HepG2 (cell line): ENCODE measurements at regions not wholly inside any gene's neighbourhood (a gene's known extent, or its start where the extent isn't known, plus 50 kb on each side); places are given as distances from the start of the nearest gene placed in this dataset.

Experiments
- ELF3 ChIP-seq: IDR thresholded peaks from 2 replicates; pipeline ENCODE4 v1.6.1; 2016; ENCODE audit warnings: missing genetic modification reagents, missing compliant biosample characterization
- KDM5A ChIP-seq: fragments of 200-600 bp; sonication (generic); IDR thresholded peaks from 2 replicates; pipeline ENCODE4 v1.7.0; 2018; ENCODE audit warnings: antibody characterized with exemption, mild to moderate bottlenecking, low read length, borderline replicate concordance
- MEIS1 ChIP-seq: sonication (generic); formaldehyde crosslinking; IDR thresholded peaks from 2 replicates; pipeline ENCODE4 v1.9.0; 2021; ENCODE audit warnings: mild to moderate bottlenecking, missing genetic modification reagents, moderate library complexity, borderline replicate concordance
- MTF2 ChIP-seq: sonication (generic); formaldehyde crosslinking; IDR thresholded peaks from 2 replicates; pipeline ENCODE4 v1.5.0; 2020; ENCODE audit warnings: missing genetic modification reagents, borderline replicate concordance
- NFATC3 ChIP-seq: sonication (generic); formaldehyde crosslinking; IDR thresholded peaks from 2 replicates; pipeline ENCODE4 v1.5.1; 2020; ENCODE audit warnings: mild to moderate bottlenecking, missing genetic modification reagents
- NFIC ChIP-seq: IDR thresholded peaks from 2 replicates; pipeline ENCODE4 v1.6.1; 2012; ENCODE audit warnings: mild to moderate bottlenecking, low read length, inconsistent platforms
- RBFOX2 ChIP-seq: fragments of 200-400 bp; formaldehyde crosslinking; IDR thresholded peaks from 2 replicates; pipeline ENCODE4 v1.6.1; 2017; ENCODE audit warnings: low read depth, mild to moderate bottlenecking, low read length
- RNF2 ChIP-seq: fragments of 450-650 bp; conservative IDR thresholded peaks from 2 replicates; pipeline ENCODE4 v1.6.1; 2016; ENCODE audit warnings: low read depth
- SNRNP70 ChIP-seq: fragments of 200-400 bp; formaldehyde crosslinking; IDR thresholded peaks from 2 replicates; pipeline ENCODE4 v1.6.1; 2017; ENCODE audit warnings: mild to moderate bottlenecking, low read depth, low read length, moderate library complexity
- SOX5 ChIP-seq: IDR thresholded peaks from 2 replicates; pipeline ENCODE4 v1.6.1; 2016; ENCODE audit warnings: borderline replicate concordance
- TBX3 ChIP-seq: fragments of 450-650 bp; IDR thresholded peaks from 2 replicates; pipeline ENCODE4 v1.6.1; 2017; ENCODE audit warnings: antibody characterized with exemption, mild to moderate bottlenecking, inconsistent platforms, borderline replicate concordance
- ZFP62 ChIP-seq: sonication (generic); formaldehyde crosslinking; IDR thresholded peaks from 2 replicates; pipeline ENCODE4 v1.4.0; 2020; ENCODE audit warnings: missing genetic modification reagents
- ZNF274 ChIP-seq: sonication (generic); formaldehyde crosslinking; IDR thresholded peaks from 2 replicates; pipeline ENCODE4 v1.5.1; 2020; ENCODE audit warnings: mild to moderate bottlenecking, missing genetic modification reagents
- ZNF432 ChIP-seq: sonication (generic); formaldehyde crosslinking; IDR thresholded peaks from 2 replicates; pipeline ENCODE4 v1.5.0; 2020; ENCODE audit warnings: missing genetic modification reagents, mild to moderate bottlenecking, borderline replicate concordance
- ZNF460 ChIP-seq: sonication (generic); formaldehyde crosslinking; IDR thresholded peaks from 2 replicates; pipeline ENCODE4 v1.5.1; 2020; ENCODE audit warnings: missing genetic modification reagents, mild to moderate bottlenecking, borderline replicate concordance
- ZNF792 ChIP-seq: IDR thresholded peaks from 2 replicates; pipeline ENCODE4 v1.6.1; 2016
- TF ChIP-seq, protein P1 (sequence below): sonication (generic); formaldehyde crosslinking; IDR thresholded peaks from 2 replicates; pipeline ENCODE4 v1.8.1; 2022; ENCODE audit warnings: low read depth, mild to moderate bottlenecking, missing genetic modification reagents
- TF ChIP-seq, protein P2 (sequence below): sonication (generic); formaldehyde crosslinking; IDR thresholded peaks from 2 replicates; pipeline ENCODE4 v1.4.0; 2020; ENCODE audit warnings: missing genetic modification reagents
- TF ChIP-seq, protein P3 (sequence below): sonication (generic); formaldehyde crosslinking; IDR thresholded peaks from 2 replicates; pipeline ENCODE4 v1.4.0; 2020; ENCODE audit warnings: missing genetic modification reagents
- TF ChIP-seq, protein P4 (sequence below): sonication (generic); formaldehyde crosslinking; IDR thresholded peaks from 2 replicates; pipeline ENCODE4 v1.4.0; 2020; ENCODE audit warnings: missing genetic modification reagents, mild to moderate bottlenecking, borderline replicate concordance
- TF ChIP-seq, protein P5 (sequence below): sonication (generic); formaldehyde crosslinking; IDR thresholded peaks from 2 replicates; pipeline ENCODE4 v1.8.0; 2022; ENCODE audit warnings: low read depth, missing genetic modification reagents

DNA sequence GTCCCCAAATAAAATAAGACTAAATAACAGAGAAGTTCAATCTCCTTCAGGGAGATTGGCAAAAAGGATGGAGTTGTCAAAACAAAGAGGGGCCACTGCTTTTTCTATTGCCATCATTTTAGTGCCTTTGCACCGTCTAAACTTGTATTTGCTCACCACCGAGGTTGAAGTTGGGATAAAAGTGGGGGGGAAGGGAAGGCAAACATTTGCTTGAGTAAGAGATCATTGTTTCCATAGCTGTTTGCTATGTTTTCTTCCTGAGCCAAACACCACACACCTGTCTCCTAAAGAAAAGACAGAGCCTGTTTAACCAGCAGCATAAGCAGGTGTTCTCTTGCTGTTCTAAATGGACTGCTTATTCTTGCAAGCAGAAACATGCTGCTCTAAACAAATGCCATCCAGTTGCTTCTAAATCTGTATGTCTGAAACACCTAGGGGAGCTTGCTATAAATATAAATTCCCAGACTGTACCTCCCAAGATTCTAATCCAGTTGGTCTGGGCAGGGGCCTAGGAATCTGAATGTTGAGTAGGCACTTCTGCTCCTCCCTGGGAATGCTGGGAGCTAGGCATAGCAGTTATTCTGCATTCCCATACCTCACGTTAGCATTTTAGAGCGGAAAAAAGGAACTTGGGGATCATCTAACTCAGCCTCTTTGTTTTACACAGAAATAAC is 179.4 kb upstream of the ARL4C start (continued):
- TF ChIP-seq ELF3 (CRISPR knock-in tag) (peak; percentile 92), RBFOX2 (peak; percentile 60), KDM5A (peak; percentile 32; the same call in 1 of the 2 replicates), SNRNP70 (no peak), TBX3 (peak; percentile 58; the same call in 1 of the 2 replicates), ZNF792 (peak; percentile 85; the same call in 1 of the 2 replicates), MTF2 (CRISPR knock-in tag) (peak; percentile 50; the same call in 1 of the 2 replicates), ZFP62 (CRISPR knock-in tag) (no peak), ZNF274 (no peak), ZNF460 (CRISPR knock-in tag) (no peak), SOX5 (CRISPR knock-in tag) (peak; percentile 99), RNF2 (no peak), ZNF432 (no peak), NFIC (peak; percentile 92), NFATC3 (CRISPR knock-in tag) (no peak), MEIS1 (CRISPR knock-in tag) (0 out of 2 replicates have a peak, but pooled peaks have one; percentile 43)
- TF ChIP-seq, protein P1, sequence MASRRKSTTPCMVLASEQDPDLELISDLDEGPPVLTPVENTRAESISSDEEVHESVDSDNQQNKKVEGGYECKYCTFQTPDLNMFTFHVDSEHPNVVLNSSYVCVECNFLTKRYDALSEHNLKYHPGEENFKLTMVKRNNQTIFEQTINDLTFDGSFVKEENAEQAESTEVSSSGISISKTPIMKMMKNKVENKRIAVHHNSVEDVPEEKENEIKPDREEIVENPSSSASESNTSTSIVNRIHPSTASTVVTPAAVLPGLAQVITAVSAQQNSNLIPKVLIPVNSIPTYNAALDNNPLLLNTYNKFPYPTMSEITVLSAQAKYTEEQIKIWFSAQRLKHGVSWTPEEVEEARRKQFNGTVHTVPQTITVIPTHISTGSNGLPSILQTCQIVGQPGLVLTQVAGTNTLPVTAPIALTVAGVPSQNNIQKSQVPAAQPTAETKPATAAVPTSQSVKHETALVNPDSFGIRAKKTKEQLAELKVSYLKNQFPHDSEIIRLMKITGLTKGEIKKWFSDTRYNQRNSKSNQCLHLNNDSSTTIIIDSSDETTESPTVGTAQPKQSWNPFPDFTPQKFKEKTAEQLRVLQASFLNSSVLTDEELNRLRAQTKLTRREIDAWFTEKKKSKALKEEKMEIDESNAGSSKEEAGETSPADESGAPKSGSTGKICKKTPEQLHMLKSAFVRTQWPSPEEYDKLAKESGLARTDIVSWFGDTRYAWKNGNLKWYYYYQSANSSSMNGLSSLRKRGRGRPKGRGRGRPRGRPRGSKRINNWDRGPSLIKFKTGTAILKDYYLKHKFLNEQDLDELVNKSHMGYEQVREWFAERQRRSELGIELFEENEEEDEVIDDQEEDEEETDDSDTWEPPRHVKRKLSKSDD (CRISPR knock-in tag), result no peak; the same call in 1 of the 2 replicates
- TF ChIP-seq, protein P2, sequence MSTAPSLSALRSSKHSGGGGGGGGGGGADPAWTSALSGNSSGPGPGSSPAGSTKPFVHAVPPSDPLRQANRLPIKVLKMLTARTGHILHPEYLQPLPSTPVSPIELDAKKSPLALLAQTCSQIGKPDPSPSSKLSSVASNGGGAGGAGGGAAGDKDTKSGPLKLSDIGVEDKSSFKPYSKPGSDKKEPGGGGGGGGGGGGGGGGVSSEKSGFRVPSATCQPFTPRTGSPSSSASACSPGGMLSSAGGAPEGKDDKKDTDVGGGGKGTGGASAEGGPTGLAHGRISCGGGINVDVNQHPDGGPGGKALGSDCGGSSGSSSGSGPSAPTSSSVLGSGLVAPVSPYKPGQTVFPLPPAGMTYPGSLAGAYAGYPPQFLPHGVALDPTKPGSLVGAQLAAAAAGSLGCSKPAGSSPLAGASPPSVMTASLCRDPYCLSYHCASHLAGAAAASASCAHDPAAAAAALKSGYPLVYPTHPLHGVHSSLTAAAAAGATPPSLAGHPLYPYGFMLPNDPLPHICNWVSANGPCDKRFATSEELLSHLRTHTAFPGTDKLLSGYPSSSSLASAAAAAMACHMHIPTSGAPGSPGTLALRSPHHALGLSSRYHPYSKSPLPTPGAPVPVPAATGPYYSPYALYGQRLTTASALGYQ, result peak; percentile 83
- TF ChIP-seq, protein P3, sequence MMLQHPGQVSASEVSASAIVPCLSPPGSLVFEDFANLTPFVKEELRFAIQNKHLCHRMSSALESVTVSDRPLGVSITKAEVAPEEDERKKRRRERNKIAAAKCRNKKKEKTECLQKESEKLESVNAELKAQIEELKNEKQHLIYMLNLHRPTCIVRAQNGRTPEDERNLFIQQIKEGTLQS, result peak; percentile 53; the same call in 1 of the 2 replicates
- TF ChIP-seq, protein P4, sequence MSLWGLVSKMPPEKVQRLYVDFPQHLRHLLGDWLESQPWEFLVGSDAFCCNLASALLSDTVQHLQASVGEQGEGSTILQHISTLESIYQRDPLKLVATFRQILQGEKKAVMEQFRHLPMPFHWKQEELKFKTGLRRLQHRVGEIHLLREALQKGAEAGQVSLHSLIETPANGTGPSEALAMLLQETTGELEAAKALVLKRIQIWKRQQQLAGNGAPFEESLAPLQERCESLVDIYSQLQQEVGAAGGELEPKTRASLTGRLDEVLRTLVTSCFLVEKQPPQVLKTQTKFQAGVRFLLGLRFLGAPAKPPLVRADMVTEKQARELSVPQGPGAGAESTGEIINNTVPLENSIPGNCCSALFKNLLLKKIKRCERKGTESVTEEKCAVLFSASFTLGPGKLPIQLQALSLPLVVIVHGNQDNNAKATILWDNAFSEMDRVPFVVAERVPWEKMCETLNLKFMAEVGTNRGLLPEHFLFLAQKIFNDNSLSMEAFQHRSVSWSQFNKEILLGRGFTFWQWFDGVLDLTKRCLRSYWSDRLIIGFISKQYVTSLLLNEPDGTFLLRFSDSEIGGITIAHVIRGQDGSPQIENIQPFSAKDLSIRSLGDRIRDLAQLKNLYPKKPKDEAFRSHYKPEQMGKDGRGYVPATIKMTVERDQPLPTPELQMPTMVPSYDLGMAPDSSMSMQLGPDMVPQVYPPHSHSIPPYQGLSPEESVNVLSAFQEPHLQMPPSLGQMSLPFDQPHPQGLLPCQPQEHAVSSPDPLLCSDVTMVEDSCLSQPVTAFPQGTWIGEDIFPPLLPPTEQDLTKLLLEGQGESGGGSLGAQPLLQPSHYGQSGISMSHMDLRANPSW, result peak; percentile 96
- TF ChIP-seq, protein P5, sequence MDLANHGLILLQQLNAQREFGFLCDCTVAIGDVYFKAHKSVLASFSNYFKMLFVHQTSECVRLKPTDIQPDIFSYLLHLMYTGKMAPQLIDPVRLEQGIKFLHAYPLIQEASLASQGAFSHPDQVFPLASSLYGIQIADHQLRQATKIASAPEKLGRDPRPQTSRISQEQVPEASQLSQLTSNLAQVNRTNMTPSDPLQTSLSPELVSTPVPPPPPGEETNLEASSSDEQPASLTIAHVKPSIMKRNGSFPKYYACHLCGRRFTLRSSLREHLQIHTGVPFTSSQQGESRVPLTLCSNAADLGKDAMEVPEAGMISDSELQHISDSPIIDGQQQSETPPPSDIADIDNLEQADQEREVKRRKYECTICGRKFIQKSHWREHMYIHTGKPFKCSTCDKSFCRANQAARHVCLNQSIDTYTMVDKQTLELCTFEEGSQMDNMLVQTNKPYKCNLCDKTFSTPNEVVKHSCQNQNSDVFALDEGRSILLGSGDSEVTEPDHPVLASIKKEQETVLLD (CRISPR knock-in tag), result no peak
